ENCODE measurements at regions not wholly inside any gene's neighbourhood (a gene's known extent, or its start where the extent isn't known, plus 50 kb on each side); places are given as distances from the start of the nearest gene placed in this dataset.
"Not testable (repeated sequence)": the region's sequence is repeated elsewhere in the genome, so short reads cannot be mapped to it uniquely, and the experiment has no call there.

DNA sequence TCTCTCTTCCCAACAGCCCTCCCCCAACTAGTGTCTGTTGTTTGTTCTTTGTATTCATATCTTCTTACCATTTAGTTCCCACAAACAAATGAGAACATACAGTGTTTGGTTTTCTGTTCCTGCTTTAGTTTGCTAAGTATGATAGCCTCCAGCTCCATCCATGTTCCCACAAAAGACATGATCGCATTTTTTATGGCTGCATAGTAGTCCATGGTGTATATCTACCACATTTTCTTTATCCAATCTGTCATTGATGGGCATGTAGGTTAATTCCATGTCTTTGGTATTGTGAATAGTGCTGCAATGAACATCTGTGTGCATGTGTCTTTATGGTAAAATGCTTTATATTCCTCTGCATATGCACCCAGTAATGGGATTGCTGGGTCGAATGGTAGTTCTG lies 283.9 kb upstream of the FGF13 start:
- H3K4me1 ChIP-seq = no peaks in the 10 kb centered on the region
- intact Hi-C loops (cut with DNase I; ENCODE audit: low total_unique reads) = no loop called here
- no peak for DNase-seq (ENCODE audit: low spot score in 2 of 2)
- H3K27ac ChIP-seq = no peak overlapping the region
- no peaks in the 10 kb centered on the region for H3K36me3 ChIP-seq
- peaks cover 0 to 19% of the 10 kb centered on the region in 2 donors for H3K9me3 ChIP-seq
- peaks cover 0 to 5% of the 10 kb centered on the region in 2 donors for H3K27me3 ChIP-seq
- no peak for TF ChIP-seq POLR2AphosphoS5 (IDR thresholded peaks at IDR 0.05)
- H3K4me3 ChIP-seq = no peak overlapping the region

DNA sequence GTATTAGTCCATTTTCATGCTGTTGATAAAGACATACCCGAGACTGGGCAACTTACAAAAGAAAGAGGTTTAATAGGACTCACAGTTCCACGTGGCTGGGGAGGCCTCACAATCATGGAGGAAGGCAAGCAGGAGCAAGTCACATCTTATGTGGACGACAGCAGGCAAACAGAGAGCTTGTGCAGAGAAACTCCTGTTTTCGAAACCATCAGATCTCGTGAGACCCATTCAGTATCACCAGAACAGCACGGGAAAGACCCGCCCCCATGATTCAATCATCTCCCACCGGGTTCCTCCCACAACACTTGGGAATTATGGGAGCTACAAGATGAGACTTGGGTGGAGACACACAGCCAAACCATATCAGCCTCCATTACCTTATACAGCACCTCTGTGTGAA lies 278.9 kb upstream of the FGF13 start:
- intact Hi-C loops (cut with DNase I; ENCODE audit: low total_unique reads) = not testable (repeated sequence)

DNA sequence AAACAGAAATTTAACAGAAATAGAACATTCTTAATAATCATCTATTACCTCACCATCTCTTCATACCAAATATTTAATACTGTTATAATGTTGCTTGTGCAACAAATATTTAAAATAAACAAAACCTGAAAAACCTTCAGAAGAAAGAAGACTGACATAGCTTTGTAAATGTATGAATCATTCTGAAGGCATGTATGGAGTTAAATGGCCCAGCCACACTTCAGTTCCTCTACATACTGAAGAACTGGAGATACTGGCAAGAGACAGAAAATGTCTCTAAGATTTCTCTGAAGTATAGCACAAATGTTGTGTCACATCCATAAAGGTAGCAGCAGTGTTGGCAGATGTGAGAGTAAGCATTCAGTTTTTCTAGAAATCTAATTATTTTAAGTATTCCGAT lies 275.3 kb upstream of the FGF13 start:
- DNase-seq (ENCODE audit: low spot score in 2 of 2) = no peak
- TF ChIP-seq, protein P1, sequence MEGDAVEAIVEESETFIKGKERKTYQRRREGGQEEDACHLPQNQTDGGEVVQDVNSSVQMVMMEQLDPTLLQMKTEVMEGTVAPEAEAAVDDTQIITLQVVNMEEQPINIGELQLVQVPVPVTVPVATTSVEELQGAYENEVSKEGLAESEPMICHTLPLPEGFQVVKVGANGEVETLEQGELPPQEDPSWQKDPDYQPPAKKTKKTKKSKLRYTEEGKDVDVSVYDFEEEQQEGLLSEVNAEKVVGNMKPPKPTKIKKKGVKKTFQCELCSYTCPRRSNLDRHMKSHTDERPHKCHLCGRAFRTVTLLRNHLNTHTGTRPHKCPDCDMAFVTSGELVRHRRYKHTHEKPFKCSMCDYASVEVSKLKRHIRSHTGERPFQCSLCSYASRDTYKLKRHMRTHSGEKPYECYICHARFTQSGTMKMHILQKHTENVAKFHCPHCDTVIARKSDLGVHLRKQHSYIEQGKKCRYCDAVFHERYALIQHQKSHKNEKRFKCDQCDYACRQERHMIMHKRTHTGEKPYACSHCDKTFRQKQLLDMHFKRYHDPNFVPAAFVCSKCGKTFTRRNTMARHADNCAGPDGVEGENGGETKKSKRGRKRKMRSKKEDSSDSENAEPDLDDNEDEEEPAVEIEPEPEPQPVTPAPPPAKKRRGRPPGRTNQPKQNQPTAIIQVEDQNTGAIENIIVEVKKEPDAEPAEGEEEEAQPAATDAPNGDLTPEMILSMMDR (IDR thresholded peaks at IDR 0.05) = no peak
- TF ChIP-seq POLR2A (IDR thresholded peaks at IDR 0.05) (no peak), POLR2AphosphoS5 (IDR thresholded peaks at IDR 0.05) (no peak)
- Histone ChIP-seq H3K27me3 (no peaks in the 10 kb centered on the region), H3K4me1 (no peaks in the 10 kb centered on the region), H3K27ac (no peak overlapping the region), H3K9me3 (no peaks in the 10 kb centered on the region), H3K4me3 (no peak overlapping the region), H3K36me3 (no peaks in the 10 kb centered on the region)
- intact Hi-C loops (cut with DNase I; ENCODE audit: low total_unique reads) = no loop called here

More for the DNA sequence above, 278.9 kb upstream of the FGF13 start:
- DNase-seq (ENCODE audit: low spot score in 2 of 2); H3K36me3 ChIP-seq; H3K27me3 ChIP-seq; H3K4me1 ChIP-seq; H3K27ac ChIP-seq; H3K4me3 ChIP-seq: not testable (repeated sequence)
- H3K9me3 ChIP-seq = peaks cover 0 to 19% of the 10 kb centered on the region in 2 donors

DNA sequence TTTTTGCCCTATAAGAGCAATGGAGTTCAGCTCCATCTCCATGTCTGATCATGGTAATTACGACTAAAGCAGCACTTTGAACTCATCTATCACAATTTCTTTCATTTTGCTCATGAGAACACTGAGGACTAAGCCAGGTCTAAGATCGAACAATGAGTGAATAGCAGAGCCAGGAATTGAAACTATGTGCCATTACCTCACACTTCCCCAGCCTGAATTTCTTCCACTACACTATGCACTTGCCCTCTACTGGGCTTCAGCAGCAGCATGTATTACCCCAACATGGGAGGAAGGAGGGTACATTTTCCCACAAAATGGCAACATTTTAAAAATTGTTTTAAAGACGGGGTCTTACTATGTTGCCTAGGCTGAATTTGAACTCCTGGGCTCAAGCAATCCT lies 274.7 kb upstream of the FGF13 start:
- Histone ChIP-seq H3K27me3 (no peaks in the 10 kb centered on the region), H3K36me3 (no peaks in the 10 kb centered on the region), H3K4me3 (no peak overlapping the region), H3K4me1 (no peaks in the 10 kb centered on the region), H3K27ac (no peak overlapping the region), H3K9me3 (no peaks in the 10 kb centered on the region)
- DNase-seq (ENCODE audit: low spot score in 2 of 2) = no peak
- intact Hi-C loops (cut with DNase I; ENCODE audit: low total_unique reads) = no loop called here
- no peak for TF ChIP-seq POLR2A (IDR thresholded peaks at IDR 0.05)
- TF ChIP-seq, protein P1 (IDR thresholded peaks at IDR 0.05) = no peak
- TF ChIP-seq POLR2AphosphoS5 (IDR thresholded peaks at IDR 0.05) = no peak

DNA sequence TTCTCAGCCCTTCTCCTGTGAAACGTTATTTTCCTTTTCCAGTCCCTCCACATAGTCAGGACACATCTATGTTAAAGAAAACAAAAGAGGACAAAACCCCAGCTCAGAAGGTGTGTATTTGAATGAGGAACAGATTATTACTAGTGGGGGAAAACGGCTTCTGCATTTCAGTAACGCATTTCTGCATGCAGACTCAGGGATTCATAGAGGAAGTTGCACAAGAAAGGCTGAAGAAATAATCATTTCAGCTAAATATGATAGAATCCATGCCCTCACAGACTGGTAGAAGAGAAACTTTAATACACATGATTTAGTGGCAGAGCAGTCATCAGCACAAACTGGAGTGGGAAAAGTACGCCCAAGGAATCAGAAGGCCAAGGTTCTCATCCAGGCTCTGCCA lies 270.8 kb upstream of the FGF13 start:
- no peak overlapping the region for H3K4me3 ChIP-seq
- intact Hi-C loops (cut with DNase I; ENCODE audit: low total_unique reads) = no loop called here
- no peak overlapping the region for H3K27ac ChIP-seq
- no peaks in the 10 kb centered on the region for H3K36me3 ChIP-seq
- H3K27me3 ChIP-seq = no peaks in the 10 kb centered on the region
- no peak for TF ChIP-seq POLR2A (IDR thresholded peaks at IDR 0.05)
- TF ChIP-seq, protein P1 (IDR thresholded peaks at IDR 0.05) = no peak
- no peak for DNase-seq (ENCODE audit: low spot score in 2 of 2)
- H3K4me1 ChIP-seq = no peaks in the 10 kb centered on the region
- no peaks in the 10 kb centered on the region for H3K9me3 ChIP-seq

DNA sequence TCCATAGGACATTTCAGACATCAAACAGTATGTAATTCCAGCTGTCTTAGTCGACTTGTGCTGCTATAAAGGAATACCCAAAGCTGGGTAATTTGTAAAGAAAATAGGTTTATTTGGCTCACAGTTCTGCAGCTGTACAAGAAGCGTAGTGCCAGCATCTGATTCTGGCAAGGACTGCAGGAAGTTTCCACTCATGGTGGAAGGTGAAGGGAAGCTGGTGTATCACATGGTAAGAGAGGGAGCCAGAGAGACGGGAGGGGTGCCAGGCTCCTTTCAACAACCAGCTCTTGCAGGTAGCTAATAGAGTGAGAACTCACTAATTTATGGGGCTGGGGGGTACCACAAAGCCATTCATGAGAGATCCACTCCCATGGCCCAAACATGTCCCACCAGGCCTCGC lies 253.0 kb upstream of the FGF13 start:
- Histone ChIP-seq H3K27ac (no peak overlapping the region), H3K27me3 (no peaks in the 10 kb centered on the region), H3K36me3 (no peaks in the 10 kb centered on the region), H3K9me3 (no peaks in the 10 kb centered on the region), H3K4me1 (no peaks in the 10 kb centered on the region), H3K4me3 (no peak overlapping the region)
- no peak for DNase-seq (ENCODE audit: low spot score in 2 of 2)
- intact Hi-C loops (cut with DNase I; ENCODE audit: low total_unique reads) = no loop called here
- TF ChIP-seq POLR2A (IDR thresholded peaks at IDR 0.05) = no peak
- TF ChIP-seq POLR2AphosphoS5 (IDR thresholded peaks at IDR 0.05) = no peak
- TF ChIP-seq, protein P1 (IDR thresholded peaks at IDR 0.05) = no peak

DNA sequence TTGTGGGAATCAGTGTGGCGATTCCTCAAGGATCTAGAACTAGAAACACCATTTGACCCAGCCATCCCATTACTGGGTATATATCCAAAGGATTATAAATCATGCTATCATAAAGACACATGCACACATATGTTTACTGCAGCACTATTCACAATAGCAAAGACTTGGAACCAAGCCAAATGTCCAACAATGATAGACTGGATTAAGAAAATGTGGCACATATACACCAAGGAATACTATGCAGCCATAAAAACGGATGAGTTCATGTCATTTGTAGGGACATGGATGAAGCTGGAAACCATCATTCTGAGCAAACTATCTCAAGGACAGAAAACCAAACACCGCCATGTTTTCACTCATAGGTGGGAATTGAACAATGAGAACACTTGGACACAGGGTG lies 250.9 kb upstream of the FGF13 start:
- DNase-seq (ENCODE audit: low spot score in 2 of 2); intact Hi-C loops (cut with DNase I; ENCODE audit: low total_unique reads); H3K27ac ChIP-seq; H3K27me3 ChIP-seq; H3K4me3 ChIP-seq; H3K36me3 ChIP-seq; H3K9me3 ChIP-seq; H3K4me1 ChIP-seq: not testable (repeated sequence)

Data from breast epithelium (tissue), 4 donors.